ENCODE measurements at regions not wholly inside any gene's neighbourhood (a gene's known extent, or its start where the extent isn't known, plus 50 kb on each side); places are given as distances from the start of the nearest gene placed in this dataset.

DNA sequence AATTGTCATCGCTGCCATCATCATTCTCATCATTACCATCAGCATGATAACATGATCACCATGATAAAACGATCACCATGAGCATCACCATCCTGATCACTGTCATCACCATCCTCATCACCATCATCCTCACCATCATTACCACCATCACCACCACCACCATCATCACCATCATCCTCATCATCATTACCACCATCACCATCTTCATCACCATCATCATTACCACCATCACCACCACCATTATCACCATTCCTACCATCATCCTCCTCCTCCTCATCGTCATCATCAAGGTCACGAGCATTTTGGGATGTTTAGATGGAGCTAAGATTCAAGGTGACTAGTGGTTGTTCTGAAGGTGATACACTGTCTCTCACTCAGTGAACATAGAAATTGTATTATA is 221.0 kb downstream of the FOXL1 start (continued):
- TF ChIP-seq ZNF776 (tag by site-specific recombination; IDR thresholded peaks at IDR 0.05; ENCODE audit: borderline replicate concordance), result 0 out of 2 replicates have a peak, but pooled peaks have one; percentile 70
- TF ChIP-seq ZNF785 (tag by site-specific recombination; IDR thresholded peaks at IDR 0.05), result 0 out of 2 replicates have a peak, but pooled peaks have one; percentile 27
- peak; percentile 45; the same call in 1 of the 2 replicates for TF ChIP-seq ZNF157 (tag by site-specific recombination; IDR thresholded peaks at IDR 0.05)
- TF ChIP-seq, protein P1, sequence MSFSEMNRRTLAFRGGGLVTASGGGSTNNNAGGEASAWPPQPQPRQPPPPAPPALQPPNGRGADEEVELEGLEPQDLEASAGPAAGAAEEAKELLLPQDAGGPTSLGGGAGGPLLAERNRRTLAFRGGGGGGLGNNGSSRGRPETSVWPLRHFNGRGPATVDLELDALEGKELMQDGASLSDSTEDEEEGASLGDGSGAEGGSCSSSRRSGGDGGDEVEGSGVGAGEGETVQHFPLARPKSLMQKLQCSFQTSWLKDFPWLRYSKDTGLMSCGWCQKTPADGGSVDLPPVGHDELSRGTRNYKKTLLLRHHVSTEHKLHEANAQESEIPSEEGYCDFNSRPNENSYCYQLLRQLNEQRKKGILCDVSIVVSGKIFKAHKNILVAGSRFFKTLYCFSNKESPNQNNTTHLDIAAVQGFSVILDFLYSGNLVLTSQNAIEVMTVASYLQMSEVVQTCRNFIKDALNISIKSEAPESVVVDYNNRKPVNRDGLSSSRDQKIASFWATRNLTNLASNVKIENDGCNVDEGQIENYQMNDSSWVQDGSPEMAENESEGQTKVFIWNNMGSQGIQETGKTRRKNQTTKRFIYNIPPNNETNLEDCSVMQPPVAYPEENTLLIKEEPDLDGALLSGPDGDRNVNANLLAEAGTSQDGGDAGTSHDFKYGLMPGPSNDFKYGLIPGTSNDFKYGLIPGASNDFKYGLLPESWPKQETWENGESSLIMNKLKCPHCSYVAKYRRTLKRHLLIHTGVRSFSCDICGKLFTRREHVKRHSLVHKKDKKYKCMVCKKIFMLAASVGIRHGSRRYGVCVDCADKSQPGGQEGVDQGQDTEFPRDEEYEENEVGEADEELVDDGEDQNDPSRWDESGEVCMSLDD (tag by site-specific recombination; IDR thresholded peaks at IDR 0.05), result no peak
- TF ChIP-seq ZNF621 (tag by site-specific recombination; IDR thresholded peaks at IDR 0.05), result peak; percentile 76; the same call in 1 of the 2 replicates
- no peak for TF ChIP-seq SETDB1 (IDR thresholded peaks at IDR 0.05; ENCODE audit: insufficient read length, low read length)
- peak; percentile 74; the same call in 1 of the 2 replicates for TF ChIP-seq ZNF280C (tag by site-specific recombination; IDR thresholded peaks at IDR 0.05)
- 0 out of 2 replicates have a peak, but pooled peaks have one; percentile 49 for TF ChIP-seq ZNF112 (tag by site-specific recombination; IDR thresholded peaks at IDR 0.05)
- no peak for TF ChIP-seq ZNF555 (tag by site-specific recombination; conservative IDR thresholded peaks at IDR 0.05)
- TF ChIP-seq MEIS1 (CRISPR knock-in tag; IDR thresholded peaks at IDR 0.05; ENCODE audit: borderline replicate concordance), result no peak
- no peak for TF ChIP-seq ZNF488 (tag by site-specific recombination; IDR thresholded peaks at IDR 0.05)
- TF ChIP-seq ZNF658 (tag by site-specific recombination; IDR thresholded peaks at IDR 0.05), result no peak
- 0 out of 2 replicates have a peak, but pooled peaks have one; percentile 31 for TF ChIP-seq ZNF791 (tag by site-specific recombination; IDR thresholded peaks at IDR 0.05)

GRCh38 chr16:86800894-86801293 is 222.5 kb downstream of the FOXL1 start:
- ChIA-PET POLR2A (no interaction called here), CTCF (interaction anchor here (0.5 to 1.4 kb wide), 8 partner anchors 11 to 262 kb away, joined by 3 to 6 read pairs (median 3); no protein-coding TSS in a partner anchor)
- Histone ChIP-seq H3K4me1 (ENCODE audit: control insufficient read depth, insufficient read depth, low read length) (no peaks in the 10 kb centered on the region; the same call in 1 of the 2 replicates), H3K9me3 (ENCODE audit: control insufficient read depth, insufficient read depth, low read depth, low read length) (no peaks in the 10 kb centered on the region), H3K27ac (ENCODE audit: extremely low read depth, low read depth, low read length) (no peak overlapping the region), H3K4me3 (ENCODE audit: low read depth, low read length) (no peak overlapping the region), H3K36me3 (ENCODE audit: control insufficient read depth in 2 of 2, insufficient read depth in 1 of 2, low read length in 2 of 2) (no peaks in the 10 kb centered on the region)
- TF ChIP-seq, protein P2, sequence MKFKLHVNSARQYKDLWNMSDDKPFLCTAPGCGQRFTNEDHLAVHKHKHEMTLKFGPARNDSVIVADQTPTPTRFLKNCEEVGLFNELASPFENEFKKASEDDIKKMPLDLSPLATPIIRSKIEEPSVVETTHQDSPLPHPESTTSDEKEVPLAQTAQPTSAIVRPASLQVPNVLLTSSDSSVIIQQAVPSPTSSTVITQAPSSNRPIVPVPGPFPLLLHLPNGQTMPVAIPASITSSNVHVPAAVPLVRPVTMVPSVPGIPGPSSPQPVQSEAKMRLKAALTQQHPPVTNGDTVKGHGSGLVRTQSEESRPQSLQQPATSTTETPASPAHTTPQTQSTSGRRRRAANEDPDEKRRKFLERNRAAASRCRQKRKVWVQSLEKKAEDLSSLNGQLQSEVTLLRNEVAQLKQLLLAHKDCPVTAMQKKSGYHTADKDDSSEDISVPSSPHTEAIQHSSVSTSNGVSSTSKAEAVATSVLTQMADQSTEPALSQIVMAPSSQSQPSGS (tag by site-specific recombination; IDR thresholded peaks at IDR 0.05; ENCODE audit: low read depth), result no peak
- peak; percentile 94 for TF ChIP-seq ZIC2 (tag by site-specific recombination; IDR thresholded peaks at IDR 0.05)
- TF ChIP-seq ZBTB1 (tag by site-specific recombination; IDR thresholded peaks at IDR 0.05), result no peak

GRCh38 chr16:86802013-86802412 is 223.7 kb downstream of the FOXL1 start:
- POLR2A ChIA-PET, result no interaction called here
- Histone ChIP-seq H3K4me1 (ENCODE audit: control insufficient read depth, insufficient read depth, low read length) (peaks cover under 1% of the 10 kb centered on the region; the same call in 1 of the 2 replicates), H3K4me3 (ENCODE audit: low read depth, low read length) (no peak overlapping the region), H3K9me3 (ENCODE audit: control insufficient read depth, insufficient read depth, low read depth, low read length) (no peaks in the 10 kb centered on the region), H3K36me3 (ENCODE audit: control insufficient read depth in 2 of 2, insufficient read depth in 1 of 2, low read length in 2 of 2) (no peaks in the 10 kb centered on the region), H3K27ac (ENCODE audit: extremely low read depth, low read depth, low read length) (no peak overlapping the region)
- CTCF ChIA-PET, result interaction anchor here (0.8 kb wide), 1 partner anchor 44 kb away, joined by 3 read pairs; no protein-coding TSS in a partner anchor
- TF ChIP-seq ZNF280C (tag by site-specific recombination; IDR thresholded peaks at IDR 0.05), result 0 out of 2 replicates have a peak, but pooled peaks have one; percentile 64
- peak; percentile 82 for TF ChIP-seq ZNF169 (tag by site-specific recombination; IDR thresholded peaks at IDR 0.05)
- TF ChIP-seq ZNF660 (tag by site-specific recombination; IDR thresholded peaks at IDR 0.05), result no peak
- no peak for TF ChIP-seq ZNF148 (tag by site-specific recombination; IDR thresholded peaks at IDR 0.05; ENCODE audit: borderline replicate concordance)
- TF ChIP-seq KLF7 (tag by site-specific recombination; IDR thresholded peaks at IDR 0.05; ENCODE audit: borderline replicate concordance), result no peak
